Mucosa of descending colon (tissue), 3 donors: ENCODE measurements at regions not wholly inside any gene's neighbourhood (a gene's known extent, or its start where the extent isn't known, plus 50 kb on each side); places are given as distances from the start of the nearest gene placed in this dataset.

Experiments
- ATAC-seq: fragments of 200-7000 bp; cut with Tn5 transposase; one replicate; pipeline ENCODE4 v1.9.1; 2020; ENCODE audit warnings: mild to moderate bottlenecking, moderate library complexity
- DNase-seq, 3 donors: peaks; one replicate each; pipeline ENCODE4 v3.0.0-alpha.2; 2020
- H3K36me3 ChIP-seq: fragments of 200-600 bp; one replicate; pipeline ENCODE4 v1.8.0; 2021; ENCODE audit warnings: low read depth, mild to moderate bottlenecking
- H3K4me1 ChIP-seq: fragments of 200-600 bp; one replicate; pipeline ENCODE4 v1.8.0; 2021; ENCODE audit warnings: low read depth, mild to moderate bottlenecking
- H3K4me3 ChIP-seq: fragments of 200-600 bp; one replicate; pipeline ENCODE4 v1.8.0; 2021; ENCODE audit warnings: mild to moderate bottlenecking
- H3K9me3 ChIP-seq: fragments of 200-600 bp; one replicate; pipeline ENCODE4 v1.8.0; 2021; ENCODE audit warnings: mild to moderate bottlenecking
- CTCF ChIP-seq: fragments of 200-600 bp; IDR thresholded peaks from one replicate; pipeline ENCODE4 v1.8.0; 2022; ENCODE audit warnings: antibody characterized with exemption, mild to moderate bottlenecking
- intact Hi-C, 2 donors: fragments of 100-400 bp; cut with DNase I in 1 of 2; cut with micrococcal nuclease in 1 of 2; formaldehyde crosslinking; loops; one replicate each; pipeline versions ENCODE4 v1.11.0 to v1.11.1; 2022; cut with DNase I, micrococcal nuclease
- donor health status: DM: no; HTN: no; CAD: no; lungs with moderate emphysema.
- donor health status: DM: no; HTN: no; CAD: no.
- donor health status: DM: no; HTN: yes; CAD: no.

- Histone ChIP-seq H3K4me3 (no peak overlapping the region), H3K36me3 (no peaks in the 10 kb centered on the region), H3K9me3 (no peaks in the 10 kb centered on the region), H3K4me1 (no peaks in the 10 kb centered on the region)
- TF ChIP-seq CTCF = no peak
- intact Hi-C loops = no loop called here
- no peak for DNase-seq
- ATAC-seq = no peak
Observed at GRCh38 chr20:6605055-6605935, 162.2 kb upstream of the BMP2 start.

- intact Hi-C loops = no loop called here
- Histone ChIP-seq H3K36me3 (no peaks in the 10 kb centered on the region), H3K4me1 (no peaks in the 10 kb centered on the region), H3K4me3 (no peak overlapping the region), H3K9me3 (no peaks in the 10 kb centered on the region)
- TF ChIP-seq CTCF = no peak
- DNase-seq (no peak), ATAC-seq (no peak)
Observed at GRCh38 chr20:6604179-6604578, 163.3 kb upstream of the BMP2 start.

- H3K9me3 ChIP-seq = no peaks in the 10 kb centered on the region
- DNase-seq (no peak), ATAC-seq (no peak)
- TF ChIP-seq CTCF = no peak
- H3K36me3 ChIP-seq = no peaks in the 10 kb centered on the region
- no peaks in the 10 kb centered on the region for H3K4me1 ChIP-seq
- H3K4me3 ChIP-seq = no peak overlapping the region
- intact Hi-C loops = no loop called here
Observed at GRCh38 chr20:6599876-6600735, 167.4 kb upstream of the BMP2 start.

- H3K4me3 ChIP-seq = no peak overlapping the region
- DNase-seq (no peak), ATAC-seq (no peak)
- H3K4me1 ChIP-seq = no peaks in the 10 kb centered on the region
- TF ChIP-seq CTCF = no peak
- H3K9me3 ChIP-seq = no peaks in the 10 kb centered on the region
- no peaks in the 10 kb centered on the region for H3K36me3 ChIP-seq
- intact Hi-C loops = no loop called here
Observed at GRCh38 chr20:6595704-6596103, 171.8 kb upstream of the BMP2 start.

- Histone ChIP-seq H3K36me3 (no peaks in the 10 kb centered on the region), H3K9me3 (no peaks in the 10 kb centered on the region), H3K4me3 (no peak overlapping the region), H3K4me1 (no peaks in the 10 kb centered on the region)
- intact Hi-C loops = no loop called here
- ATAC-seq (peak; percentile 89), DNase-seq (peak in 2 of 3 donors; percentile 30 to 54)
- TF ChIP-seq CTCF = no peak
Observed at GRCh38 chr20:6590891-6591637, 176.4 kb upstream of the BMP2 start.
